GM12872 (cell line): ENCODE measurements at regions not wholly inside any gene's neighbourhood (a gene's known extent, or its start where the extent isn't known, plus 50 kb on each side); places are given as distances from the start of the nearest gene placed in this dataset.

Experiments
- TF ChIP-seq, protein P1 (sequence below): IDR thresholded peaks from 3 replicates; pipeline ENCODE4 v1.5.1; 2011; ENCODE audit warnings: low read depth, mild to moderate bottlenecking, low read length, moderate library complexity; ENCODE audit not compliant: insufficient read depth

DNA sequence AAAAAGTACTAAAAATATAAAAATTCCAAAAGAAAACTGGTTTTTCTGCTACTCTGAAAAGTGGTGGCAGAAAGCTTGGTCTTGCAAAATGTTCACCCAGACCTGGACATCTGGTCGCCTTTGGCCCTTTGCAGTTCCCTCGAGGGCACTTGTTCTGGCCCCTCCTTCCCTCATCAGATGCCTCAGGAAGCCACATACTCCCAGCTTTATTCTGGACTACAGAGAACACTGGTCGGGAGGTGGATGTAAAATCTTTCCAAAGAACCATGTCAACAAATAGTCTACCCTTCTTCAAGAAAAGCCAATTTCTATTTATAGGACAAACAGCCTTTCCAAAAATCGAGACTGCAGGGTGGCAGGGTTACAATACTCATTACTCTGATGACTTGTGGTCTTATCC, 726.1 kb downstream of the TNS3 start:
- TF ChIP-seq, protein P1, sequence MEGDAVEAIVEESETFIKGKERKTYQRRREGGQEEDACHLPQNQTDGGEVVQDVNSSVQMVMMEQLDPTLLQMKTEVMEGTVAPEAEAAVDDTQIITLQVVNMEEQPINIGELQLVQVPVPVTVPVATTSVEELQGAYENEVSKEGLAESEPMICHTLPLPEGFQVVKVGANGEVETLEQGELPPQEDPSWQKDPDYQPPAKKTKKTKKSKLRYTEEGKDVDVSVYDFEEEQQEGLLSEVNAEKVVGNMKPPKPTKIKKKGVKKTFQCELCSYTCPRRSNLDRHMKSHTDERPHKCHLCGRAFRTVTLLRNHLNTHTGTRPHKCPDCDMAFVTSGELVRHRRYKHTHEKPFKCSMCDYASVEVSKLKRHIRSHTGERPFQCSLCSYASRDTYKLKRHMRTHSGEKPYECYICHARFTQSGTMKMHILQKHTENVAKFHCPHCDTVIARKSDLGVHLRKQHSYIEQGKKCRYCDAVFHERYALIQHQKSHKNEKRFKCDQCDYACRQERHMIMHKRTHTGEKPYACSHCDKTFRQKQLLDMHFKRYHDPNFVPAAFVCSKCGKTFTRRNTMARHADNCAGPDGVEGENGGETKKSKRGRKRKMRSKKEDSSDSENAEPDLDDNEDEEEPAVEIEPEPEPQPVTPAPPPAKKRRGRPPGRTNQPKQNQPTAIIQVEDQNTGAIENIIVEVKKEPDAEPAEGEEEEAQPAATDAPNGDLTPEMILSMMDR, result no peak

DNA sequence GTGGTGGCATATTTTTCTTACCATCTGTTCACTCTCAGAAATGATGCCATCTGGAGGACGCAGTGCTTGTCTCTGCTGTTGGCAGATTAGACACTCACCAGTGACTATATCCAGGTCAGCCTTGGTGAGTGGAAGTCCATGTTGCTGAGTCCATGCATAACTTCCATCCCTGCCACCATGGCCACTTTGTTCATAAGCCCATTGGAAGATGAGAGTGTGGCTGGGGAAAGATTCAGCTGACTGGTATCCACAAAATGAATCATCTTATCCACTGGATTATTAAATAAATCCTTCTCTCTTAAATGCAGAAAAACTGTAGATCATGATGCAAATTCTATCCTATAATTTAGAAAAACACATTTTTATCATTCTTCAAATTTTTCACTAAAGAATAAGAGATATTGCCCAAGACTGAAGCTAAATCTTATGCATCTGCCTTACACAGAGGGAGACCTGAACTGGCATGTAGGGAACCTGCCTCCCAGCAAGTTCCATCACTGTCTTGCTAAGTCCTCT, 726.9 kb downstream of the TNS3 start:
- TF ChIP-seq, protein P1, result no peak

DNA sequence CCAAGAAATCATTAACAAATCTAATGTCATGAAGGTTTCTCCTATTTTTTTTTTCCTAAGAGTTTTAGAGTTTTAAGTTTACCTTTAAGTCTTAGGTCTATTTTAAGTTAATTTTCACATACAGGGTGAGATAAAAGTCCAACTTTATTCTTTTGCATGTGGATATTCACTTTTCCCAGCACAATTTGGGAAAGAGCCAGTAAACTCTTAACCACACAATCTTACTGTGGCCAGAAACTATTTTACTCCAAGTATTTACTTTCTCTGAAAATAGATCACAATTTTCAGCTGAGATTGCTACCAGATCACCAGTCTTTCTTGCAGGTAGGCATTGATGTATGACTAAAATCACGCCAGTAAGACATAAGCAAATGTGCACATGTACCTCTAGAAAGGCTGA, 728.5 kb downstream of the TNS3 start:
- TF ChIP-seq, protein P1, result no peak

DNA sequence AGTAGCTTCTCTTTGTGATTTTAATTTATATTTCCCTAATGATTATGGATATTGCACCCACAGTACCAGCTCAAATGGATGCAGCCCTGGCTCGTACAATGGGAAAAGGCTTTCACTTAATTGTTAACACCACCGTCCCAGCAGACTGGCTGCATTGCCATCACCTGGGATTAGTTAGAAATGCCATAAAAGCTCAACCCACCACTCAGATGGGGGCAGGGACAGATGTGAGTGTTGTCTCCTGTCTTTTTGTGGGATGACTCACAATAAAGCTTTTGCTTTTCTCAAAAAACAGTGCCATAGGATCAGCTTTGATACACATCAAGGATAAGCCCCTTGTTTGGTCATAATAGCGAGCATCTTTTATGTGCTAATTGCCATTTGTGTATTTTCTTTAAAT, 729.1 kb downstream of the TNS3 start:
- TF ChIP-seq, protein P1, result no peak

DNA sequence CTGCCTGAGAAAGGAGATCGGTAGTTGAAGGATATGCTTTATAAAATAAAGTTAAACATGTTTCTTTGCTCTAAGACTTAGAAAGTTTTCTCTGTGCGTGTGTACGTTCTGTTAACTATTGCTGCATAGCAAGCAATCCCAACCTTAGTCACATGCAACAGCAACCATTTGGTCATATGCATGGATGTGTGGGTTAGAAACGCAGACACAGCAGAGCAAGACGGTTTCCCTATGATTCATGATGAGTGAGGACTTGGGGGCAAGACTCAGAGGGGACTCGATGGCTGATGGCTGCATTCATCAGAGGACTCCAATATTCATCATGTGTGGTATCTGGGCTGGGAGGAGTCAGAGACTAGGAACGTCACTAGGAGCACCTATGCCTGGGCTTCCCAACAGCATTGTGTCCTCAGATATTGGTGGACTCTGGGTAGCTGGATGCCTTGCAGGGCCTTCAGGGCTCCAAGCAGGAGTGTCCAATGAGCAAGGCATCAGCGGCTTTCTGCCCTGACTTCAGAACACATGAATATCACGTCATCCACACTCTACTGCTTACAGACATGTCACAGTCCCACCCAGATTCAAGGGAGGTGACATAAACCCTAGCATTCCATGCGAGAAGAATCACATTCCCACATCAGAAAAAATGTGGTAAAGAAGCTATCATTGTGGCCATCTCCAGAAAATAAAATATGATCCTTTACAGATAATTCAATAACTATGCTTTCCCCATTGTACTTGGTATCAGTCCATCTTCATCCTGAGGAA, 731.2 kb downstream of the TNS3 start:
- TF ChIP-seq, protein P1, result no peak

DNA sequence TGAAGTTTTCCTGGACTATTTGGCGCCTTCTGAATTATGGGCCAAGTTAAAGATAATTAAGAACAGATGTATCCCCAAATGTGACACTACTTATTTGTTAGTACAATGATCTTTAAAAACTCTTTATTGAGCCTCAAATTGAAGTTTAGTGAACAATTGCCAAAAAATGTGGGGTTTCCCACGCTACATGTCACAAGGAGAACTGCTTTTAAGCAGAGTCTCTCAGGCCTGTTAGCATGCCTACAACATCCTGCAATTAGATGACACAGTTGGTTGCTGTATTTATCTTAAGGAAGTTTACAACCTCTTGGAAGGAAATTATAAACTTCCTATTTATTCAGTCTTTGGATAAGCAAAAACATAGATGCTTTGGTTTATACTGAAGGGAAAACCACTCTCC, 733.0 kb downstream of the TNS3 start:
- TF ChIP-seq, protein P1, result no peak

DNA sequence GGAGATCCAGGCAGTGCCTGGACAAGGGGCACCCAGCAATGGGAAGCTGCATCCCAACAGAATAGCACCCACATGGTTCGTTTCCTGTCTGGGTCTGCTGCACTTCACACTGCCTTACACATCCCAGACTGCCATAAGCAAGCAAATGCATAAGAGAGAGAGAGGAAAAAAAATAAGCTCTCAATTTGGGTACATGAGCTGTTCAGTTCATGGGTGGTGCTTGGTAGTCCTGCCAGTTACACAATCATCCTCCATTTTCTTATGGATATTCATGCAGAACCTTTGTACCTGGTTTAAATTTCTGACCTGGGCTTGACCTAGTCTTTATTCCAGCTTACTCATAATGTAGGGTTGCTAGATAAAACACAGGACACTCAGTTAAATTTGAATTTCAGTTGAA, 733.6 kb downstream of the TNS3 start:
- TF ChIP-seq, protein P1, result no peak

DNA sequence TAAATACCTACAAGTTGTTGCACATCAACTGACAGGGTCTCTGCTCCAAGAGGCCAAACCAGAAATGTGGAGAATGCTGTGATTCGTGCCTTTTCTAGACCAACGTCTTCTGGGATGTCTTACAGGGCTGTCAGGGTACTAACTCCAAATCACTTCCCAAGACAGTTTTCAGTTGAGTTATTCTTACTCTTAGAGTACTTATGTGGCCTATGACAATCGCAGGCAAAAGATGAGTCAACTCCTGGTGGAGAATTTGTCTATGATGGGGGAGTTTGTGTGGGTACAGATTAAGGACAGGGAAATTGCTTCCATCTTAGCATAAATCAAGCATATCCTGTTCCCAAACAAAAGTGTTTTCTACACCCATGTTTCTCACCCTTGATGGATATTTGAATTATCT, 734.8 kb downstream of the TNS3 start:
- TF ChIP-seq, protein P1, result no peak
